ENCODE measurements at regions not wholly inside any gene's neighbourhood (a gene's known extent, or its start where the extent isn't known, plus 50 kb on each side); places are given as distances from the start of the nearest gene placed in this dataset.

- TF ChIP-seq, protein P1, sequence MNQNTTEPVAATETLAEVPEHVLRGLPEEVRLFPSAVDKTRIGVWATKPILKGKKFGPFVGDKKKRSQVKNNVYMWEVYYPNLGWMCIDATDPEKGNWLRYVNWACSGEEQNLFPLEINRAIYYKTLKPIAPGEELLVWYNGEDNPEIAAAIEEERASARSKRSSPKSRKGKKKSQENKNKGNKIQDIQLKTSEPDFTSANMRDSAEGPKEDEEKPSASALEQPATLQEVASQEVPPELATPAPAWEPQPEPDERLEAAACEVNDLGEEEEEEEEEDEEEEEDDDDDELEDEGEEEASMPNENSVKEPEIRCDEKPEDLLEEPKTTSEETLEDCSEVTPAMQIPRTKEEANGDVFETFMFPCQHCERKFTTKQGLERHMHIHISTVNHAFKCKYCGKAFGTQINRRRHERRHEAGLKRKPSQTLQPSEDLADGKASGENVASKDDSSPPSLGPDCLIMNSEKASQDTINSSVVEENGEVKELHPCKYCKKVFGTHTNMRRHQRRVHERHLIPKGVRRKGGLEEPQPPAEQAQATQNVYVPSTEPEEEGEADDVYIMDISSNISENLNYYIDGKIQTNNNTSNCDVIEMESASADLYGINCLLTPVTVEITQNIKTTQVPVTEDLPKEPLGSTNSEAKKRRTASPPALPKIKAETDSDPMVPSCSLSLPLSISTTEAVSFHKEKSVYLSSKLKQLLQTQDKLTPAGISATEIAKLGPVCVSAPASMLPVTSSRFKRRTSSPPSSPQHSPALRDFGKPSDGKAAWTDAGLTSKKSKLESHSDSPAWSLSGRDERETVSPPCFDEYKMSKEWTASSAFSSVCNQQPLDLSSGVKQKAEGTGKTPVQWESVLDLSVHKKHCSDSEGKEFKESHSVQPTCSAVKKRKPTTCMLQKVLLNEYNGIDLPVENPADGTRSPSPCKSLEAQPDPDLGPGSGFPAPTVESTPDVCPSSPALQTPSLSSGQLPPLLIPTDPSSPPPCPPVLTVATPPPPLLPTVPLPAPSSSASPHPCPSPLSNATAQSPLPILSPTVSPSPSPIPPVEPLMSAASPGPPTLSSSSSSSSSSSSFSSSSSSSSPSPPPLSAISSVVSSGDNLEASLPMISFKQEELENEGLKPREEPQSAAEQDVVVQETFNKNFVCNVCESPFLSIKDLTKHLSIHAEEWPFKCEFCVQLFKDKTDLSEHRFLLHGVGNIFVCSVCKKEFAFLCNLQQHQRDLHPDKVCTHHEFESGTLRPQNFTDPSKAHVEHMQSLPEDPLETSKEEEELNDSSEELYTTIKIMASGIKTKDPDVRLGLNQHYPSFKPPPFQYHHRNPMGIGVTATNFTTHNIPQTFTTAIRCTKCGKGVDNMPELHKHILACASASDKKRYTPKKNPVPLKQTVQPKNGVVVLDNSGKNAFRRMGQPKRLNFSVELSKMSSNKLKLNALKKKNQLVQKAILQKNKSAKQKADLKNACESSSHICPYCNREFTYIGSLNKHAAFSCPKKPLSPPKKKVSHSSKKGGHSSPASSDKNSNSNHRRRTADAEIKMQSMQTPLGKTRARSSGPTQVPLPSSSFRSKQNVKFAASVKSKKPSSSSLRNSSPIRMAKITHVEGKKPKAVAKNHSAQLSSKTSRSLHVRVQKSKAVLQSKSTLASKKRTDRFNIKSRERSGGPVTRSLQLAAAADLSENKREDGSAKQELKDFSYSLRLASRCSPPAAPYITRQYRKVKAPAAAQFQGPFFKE (tag by site-specific recombination; IDR thresholded peaks at IDR 0.05; ENCODE audit: borderline replicate concordance): no peak
- no peak for TF ChIP-seq ZNF354C (tag by site-specific recombination; IDR thresholded peaks at IDR 0.05; ENCODE audit: borderline replicate concordance, low read depth)
- TF ChIP-seq, protein P2, sequence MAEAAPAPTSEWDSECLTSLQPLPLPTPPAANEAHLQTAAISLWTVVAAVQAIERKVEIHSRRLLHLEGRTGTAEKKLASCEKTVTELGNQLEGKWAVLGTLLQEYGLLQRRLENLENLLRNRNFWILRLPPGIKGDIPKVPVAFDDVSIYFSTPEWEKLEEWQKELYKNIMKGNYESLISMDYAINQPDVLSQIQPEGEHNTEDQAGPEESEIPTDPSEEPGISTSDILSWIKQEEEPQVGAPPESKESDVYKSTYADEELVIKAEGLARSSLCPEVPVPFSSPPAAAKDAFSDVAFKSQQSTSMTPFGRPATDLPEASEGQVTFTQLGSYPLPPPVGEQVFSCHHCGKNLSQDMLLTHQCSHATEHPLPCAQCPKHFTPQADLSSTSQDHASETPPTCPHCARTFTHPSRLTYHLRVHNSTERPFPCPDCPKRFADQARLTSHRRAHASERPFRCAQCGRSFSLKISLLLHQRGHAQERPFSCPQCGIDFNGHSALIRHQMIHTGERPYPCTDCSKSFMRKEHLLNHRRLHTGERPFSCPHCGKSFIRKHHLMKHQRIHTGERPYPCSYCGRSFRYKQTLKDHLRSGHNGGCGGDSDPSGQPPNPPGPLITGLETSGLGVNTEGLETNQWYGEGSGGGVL (tag by site-specific recombination; IDR thresholded peaks at IDR 0.05): no peak
- no peak for TF ChIP-seq ZBTB48 (tag by site-specific recombination; IDR thresholded peaks at IDR 0.05)
- TF ChIP-seq ZNF18 (tag by site-specific recombination; IDR thresholded peaks at IDR 0.05): no peak
- TF ChIP-seq ZNF366 (tag by site-specific recombination; conservative IDR thresholded peaks at IDR 0.05): no peak
- no peak for TF ChIP-seq ZNF223 (tag by site-specific recombination; IDR thresholded peaks at IDR 0.05)
- TF ChIP-seq GLI4 (tag by site-specific recombination; IDR thresholded peaks at IDR 0.05): no peak
- no peak for TF ChIP-seq HOXD13 (CRISPR knock-in tag; IDR thresholded peaks at IDR 0.05; ENCODE audit: borderline replicate concordance)
- no peak for TF ChIP-seq ZNF394 (tag by site-specific recombination; IDR thresholded peaks at IDR 0.05; ENCODE audit: borderline replicate concordance)
- no peak for TF ChIP-seq ZSCAN5A (tag by site-specific recombination; IDR thresholded peaks at IDR 0.05)
- TF ChIP-seq ZBTB8A (tag by site-specific recombination; IDR thresholded peaks at IDR 0.05): no peak
- no peak for TF ChIP-seq ZNF10 (tag by site-specific recombination; IDR thresholded peaks at IDR 0.05)
- no peak for TF ChIP-seq ZNF211 (tag by site-specific recombination; IDR thresholded peaks at IDR 0.05; ENCODE audit: low read depth)
These were observed 199.3 kb downstream of the SH3BP4 start (continued) for GRCh38 chr2:235151152-235151551.

- CTCF ChIA-PET: no interaction called here
- no peak overlapping the region for H3K4me3 ChIP-seq (ENCODE audit: low read depth, low read length)
- POLR2A ChIA-PET: no interaction called here
- no peaks in the 10 kb centered on the region for H3K36me3 ChIP-seq (ENCODE audit: control insufficient read depth in 2 of 2, insufficient read depth in 1 of 2, low read length in 2 of 2)
- H3K9me3 ChIP-seq (ENCODE audit: control insufficient read depth, insufficient read depth, low read depth, low read length): no peaks in the 10 kb centered on the region
- H3K4me1 ChIP-seq (ENCODE audit: control insufficient read depth, insufficient read depth, low read length): no peaks in the 10 kb centered on the region
- H3K27ac ChIP-seq (ENCODE audit: extremely low read depth, low read depth, low read length): no peak overlapping the region
- TF ChIP-seq ZNF138 (tag by site-specific recombination; IDR thresholded peaks at IDR 0.05; ENCODE audit: borderline replicate concordance) (no peak), ZNF518A (tag by site-specific recombination; conservative IDR thresholded peaks at IDR 0.05; ENCODE audit: low read depth) (no peak), ZNF639 (tag by site-specific recombination; IDR thresholded peaks at IDR 0.05) (no peak), ZNF488 (tag by site-specific recombination; IDR thresholded peaks at IDR 0.05) (no peak), ZNF112 (tag by site-specific recombination; IDR thresholded peaks at IDR 0.05) (no peak)
These were observed 203.3 kb downstream of the SH3BP4 start for GRCh38 chr2:235155163-235155562.

Measured in HEK293 (cell line).